KMS-11 (cell line): ENCODE measurements at regions not wholly inside any gene's neighbourhood (a gene's known extent, or its start where the extent isn't known, plus 50 kb on each side); places are given as distances from the start of the nearest gene placed in this dataset.

Experiments used
- H2AFZ ChIP-seq: fragments of 200-600 bp; sonication (generic); 2 replicates; pipeline ENCODE4 v1.6.1; 2016; ENCODE audit warnings: antibody characterized with exemption, mixed run types, low read depth
- H3K27ac ChIP-seq: fragments of 200-600 bp; sonication (generic); 2 replicates; pipeline ENCODE4 v1.6.1; 2016; ENCODE audit warnings: mild to moderate bottlenecking, mixed run types
- H3K27me3 ChIP-seq: fragments of 200-600 bp; sonication (generic); 2 replicates; pipeline ENCODE4 v1.6.1; 2017; ENCODE audit warnings: mild to moderate bottlenecking, low read depth, mixed run types, moderate library complexity; ENCODE audit not compliant: insufficient read depth
- H3K36me3 ChIP-seq: fragments of 200-600 bp; sonication (generic); 2 replicates; pipeline ENCODE4 v1.6.1; 2017; ENCODE audit warnings: mild to moderate bottlenecking, mixed run types; ENCODE audit not compliant: insufficient read depth
- H3K4me1 ChIP-seq: fragments of 200-600 bp; sonication (generic); 2 replicates; pipeline ENCODE4 v1.6.1; 2016; ENCODE audit warnings: mild to moderate bottlenecking, low read depth, mixed run types; ENCODE audit not compliant: poor library complexity, severe bottlenecking
- H3K4me2 ChIP-seq: fragments of 200-600 bp; sonication (generic); 2 replicates; pipeline ENCODE4 v1.7.0; 2016; ENCODE audit warnings: mild to moderate bottlenecking, mixed run types
- H3K4me3 ChIP-seq: fragments of 200-600 bp; sonication (generic); IDR thresholded peaks from 2 replicates; pipeline ENCODE4 v1.6.1; 2017; ENCODE audit warnings: low read depth, low read length, mixed read lengths; ENCODE audit not compliant: insufficient read depth
- H3K79me2 ChIP-seq: fragments of 200-600 bp; sonication (generic); 2 replicates; pipeline ENCODE4 v1.6.1; 2016; ENCODE audit warnings: low read depth, mixed run types; ENCODE audit not compliant: insufficient read depth
- H3K9ac ChIP-seq: fragments of 200-600 bp; sonication (generic); 2 replicates; pipeline ENCODE4 v1.6.1; 2016; ENCODE audit warnings: mild to moderate bottlenecking, mixed run types
- H4K20me1 ChIP-seq: fragments of 200-600 bp; sonication (generic); 2 replicates; pipeline ENCODE4 v1.6.1; 2016; ENCODE audit warnings: mild to moderate bottlenecking, mixed run types; ENCODE audit not compliant: insufficient read depth
- TF ChIP-seq, protein P1 (sequence below): fragments of 200-600 bp; sonication (generic); conservative IDR thresholded peaks from 2 replicates; pipeline ENCODE4 v1.6.1; 2017; ENCODE audit warnings: low read depth, mild to moderate bottlenecking, antibody characterized with exemption, low read length, moderate library complexity, mixed read lengths

DNA sequence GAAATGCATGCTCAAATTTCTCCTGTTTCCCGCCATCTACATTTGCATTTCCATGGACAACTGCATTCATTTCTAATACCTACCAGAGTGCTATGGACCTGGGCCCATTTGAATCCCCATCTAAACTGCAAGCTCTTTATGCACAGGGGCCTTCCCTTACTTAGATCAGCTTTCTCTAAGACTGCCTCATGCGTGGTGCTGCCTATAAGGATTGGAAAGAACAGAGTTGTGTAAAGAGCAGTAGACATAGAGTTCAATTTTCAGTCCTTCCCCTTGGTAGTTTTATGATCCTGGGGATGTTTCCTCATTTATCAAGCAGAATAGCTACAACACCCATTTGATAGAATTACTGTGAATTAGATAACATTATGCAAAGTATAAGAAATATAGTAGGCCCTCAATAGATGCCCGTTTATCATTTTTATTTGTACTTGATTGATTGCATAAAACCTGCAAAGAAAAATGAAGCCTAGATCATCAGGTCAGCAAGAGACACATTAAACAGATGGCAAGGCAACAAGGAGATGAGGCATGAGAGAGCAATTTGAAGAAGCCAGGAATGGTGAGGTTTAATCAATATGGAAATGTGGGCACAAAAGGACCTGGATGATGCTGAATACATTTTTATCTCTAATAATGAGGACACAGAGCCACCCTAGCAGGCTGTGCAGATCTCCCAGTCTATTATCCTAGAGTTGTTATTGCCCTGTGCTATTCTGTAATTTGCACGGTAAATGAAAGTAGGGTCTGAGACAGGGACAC lies 359.7 kb downstream of the FAM181B start:
- Histone ChIP-seq H3K9ac (no peak overlapping the region), H3K4me2 (no peak overlapping the region), H3K4me3 (no peak overlapping the region), H2AFZ (no peak overlapping the region), H3K27me3 (no peaks in the 10 kb centered on the region), H3K79me2 (no peaks in the 10 kb centered on the region), H3K4me1 (no peaks in the 10 kb centered on the region), H3K27ac (no peak overlapping the region), H3K36me3 (no peaks in the 10 kb centered on the region), H4K20me1 (no peaks in the 10 kb centered on the region)
- TF ChIP-seq, protein P1, sequence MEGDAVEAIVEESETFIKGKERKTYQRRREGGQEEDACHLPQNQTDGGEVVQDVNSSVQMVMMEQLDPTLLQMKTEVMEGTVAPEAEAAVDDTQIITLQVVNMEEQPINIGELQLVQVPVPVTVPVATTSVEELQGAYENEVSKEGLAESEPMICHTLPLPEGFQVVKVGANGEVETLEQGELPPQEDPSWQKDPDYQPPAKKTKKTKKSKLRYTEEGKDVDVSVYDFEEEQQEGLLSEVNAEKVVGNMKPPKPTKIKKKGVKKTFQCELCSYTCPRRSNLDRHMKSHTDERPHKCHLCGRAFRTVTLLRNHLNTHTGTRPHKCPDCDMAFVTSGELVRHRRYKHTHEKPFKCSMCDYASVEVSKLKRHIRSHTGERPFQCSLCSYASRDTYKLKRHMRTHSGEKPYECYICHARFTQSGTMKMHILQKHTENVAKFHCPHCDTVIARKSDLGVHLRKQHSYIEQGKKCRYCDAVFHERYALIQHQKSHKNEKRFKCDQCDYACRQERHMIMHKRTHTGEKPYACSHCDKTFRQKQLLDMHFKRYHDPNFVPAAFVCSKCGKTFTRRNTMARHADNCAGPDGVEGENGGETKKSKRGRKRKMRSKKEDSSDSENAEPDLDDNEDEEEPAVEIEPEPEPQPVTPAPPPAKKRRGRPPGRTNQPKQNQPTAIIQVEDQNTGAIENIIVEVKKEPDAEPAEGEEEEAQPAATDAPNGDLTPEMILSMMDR, result no peak

- H3K4me3 ChIP-seq, result no peak overlapping the region
- TF ChIP-seq, protein P1, result no peak
- H3K9ac ChIP-seq, result no peak overlapping the region
- no peaks in the 10 kb centered on the region for H3K4me1 ChIP-seq
- no peaks in the 10 kb centered on the region for H3K79me2 ChIP-seq
- H3K36me3 ChIP-seq, result no peaks in the 10 kb centered on the region
- no peaks in the 10 kb centered on the region for H3K27me3 ChIP-seq
- H4K20me1 ChIP-seq, result no peaks in the 10 kb centered on the region
- no peak overlapping the region for H2AFZ ChIP-seq
- H3K27ac ChIP-seq, result no peak overlapping the region
- no peak overlapping the region for H3K4me2 ChIP-seq
Observed at GRCh38 chr11:82365351-82365750, 368.3 kb downstream of the FAM181B start.

DNA sequence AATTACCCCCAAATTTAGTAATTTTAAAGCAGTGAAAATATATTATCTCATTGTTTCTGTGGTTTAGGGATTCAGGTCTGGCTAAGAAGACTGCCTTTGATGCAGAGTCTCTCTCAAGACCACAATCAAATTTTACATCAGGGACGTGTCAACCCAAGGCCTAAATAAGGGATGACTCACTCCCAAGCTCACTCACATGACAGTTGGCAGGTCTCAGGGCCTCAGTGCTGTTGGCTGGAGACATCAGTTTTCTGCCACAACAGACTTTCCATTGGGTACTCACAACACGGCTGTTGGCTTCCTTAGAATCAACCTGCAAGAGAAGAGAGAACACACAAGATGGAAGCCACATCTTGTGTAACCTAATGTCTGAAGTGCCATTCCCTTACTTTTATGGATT lies 377.3 kb downstream of the FAM181B start:
- H3K4me3 ChIP-seq, result no peak overlapping the region
- H3K9ac ChIP-seq, result no peak overlapping the region
- no peaks in the 10 kb centered on the region for H3K79me2 ChIP-seq
- H3K4me1 ChIP-seq, result no peaks in the 10 kb centered on the region
- no peaks in the 10 kb centered on the region for H3K27me3 ChIP-seq
- no peaks in the 10 kb centered on the region for H4K20me1 ChIP-seq
- no peak overlapping the region for H2AFZ ChIP-seq
- no peak overlapping the region for H3K4me2 ChIP-seq
- TF ChIP-seq, protein P1, result no peak
- H3K27ac ChIP-seq, result no peak overlapping the region
- no peaks in the 10 kb centered on the region for H3K36me3 ChIP-seq

DNA sequence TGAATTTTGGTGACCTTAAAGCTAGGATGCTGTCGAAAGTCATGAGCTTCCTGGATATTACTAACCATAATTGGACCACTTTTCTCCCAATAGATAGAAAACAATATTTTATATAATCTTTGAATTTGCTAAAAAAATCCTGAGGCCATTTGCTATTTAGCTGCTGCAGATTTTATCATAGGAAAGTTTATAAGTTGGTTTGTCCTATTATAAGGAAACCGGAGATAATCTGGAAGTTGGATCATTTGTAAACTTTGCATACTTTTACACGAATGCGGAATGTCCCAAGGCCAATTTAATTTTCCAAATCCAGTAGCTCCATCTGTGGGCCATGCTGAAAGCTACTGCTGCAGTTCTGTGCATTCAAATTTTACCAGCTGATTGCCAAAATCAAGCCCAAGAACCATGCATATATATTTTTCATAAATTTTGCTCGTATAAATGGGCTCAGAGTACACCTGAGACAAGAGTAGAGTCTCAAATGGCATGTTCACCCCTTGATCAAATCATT lies 378.3 kb downstream of the FAM181B start:
- TF ChIP-seq, protein P1, result no peak

More for the DNA sequence above, 378.3 kb downstream of the FAM181B start:
- Histone ChIP-seq H4K20me1 (no peaks in the 10 kb centered on the region), H3K4me2 (no peak overlapping the region), H3K27me3 (no peaks in the 10 kb centered on the region), H3K27ac (no peak overlapping the region), H3K36me3 (no peaks in the 10 kb centered on the region), H3K9ac (no peak overlapping the region), H3K4me3 (no peak overlapping the region), H3K4me1 (no peaks in the 10 kb centered on the region), H2AFZ (no peak overlapping the region), H3K79me2 (no peaks in the 10 kb centered on the region)
